HepG2 (cell line): ENCODE measurements at regions not wholly inside any gene's neighbourhood (a gene's known extent, or its start where the extent isn't known, plus 50 kb on each side); places are given as distances from the start of the nearest gene placed in this dataset.

Source experiments
- CBX2 ChIP-seq, 2 experiments: fragments of 200-600 bp in 1 of 2; sonication (generic); formaldehyde crosslinking in 1 of 2; IDR thresholded peaks; 2 replicates each; pipeline versions ENCODE4 v1.7.0 to v1.8.1; 2018 to 2022; ENCODE audit warnings: low read depth in 2 of 2, low read length in 1 of 2, mild to moderate bottlenecking in 1 of 2, missing genetic modification reagents in 1 of 2
- DNMT3B ChIP-seq: conservative IDR thresholded peaks from 2 replicates; pipeline ENCODE4 v1.6.1; 2016; ENCODE audit warnings: missing biosample characterization, control low read depth
- HDAC2 ChIP-seq: sonication (generic); formaldehyde crosslinking; IDR thresholded peaks from 2 replicates; pipeline ENCODE4 v1.4.0; 2020; ENCODE audit warnings: missing genetic modification reagents
- IKZF4 ChIP-seq: sonication (generic); formaldehyde crosslinking; IDR thresholded peaks from 2 replicates; pipeline ENCODE4 v1.5.1; 2020; ENCODE audit warnings: borderline replicate concordance, mild to moderate bottlenecking, low read depth, missing genetic modification reagents; ENCODE audit errors: not compliant biosample characterization
- MTA1 ChIP-seq: sonication (generic); formaldehyde crosslinking; IDR thresholded peaks from 2 replicates; pipeline ENCODE4 v1.4.0; 2020; ENCODE audit warnings: missing genetic modification reagents, mild to moderate bottlenecking, borderline replicate concordance
- MYNN ChIP-seq: sonication (generic); formaldehyde crosslinking; IDR thresholded peaks from 2 replicates; pipeline ENCODE4 v1.4.0; 2020; ENCODE audit warnings: mild to moderate bottlenecking, low read depth, missing genetic modification reagents
- NKX3-1 ChIP-seq: sonication (generic); formaldehyde crosslinking; IDR thresholded peaks from 2 replicates; pipeline ENCODE4 v1.5.0; 2020; ENCODE audit warnings: missing genetic modification reagents
- RAD21 ChIP-seq: fragments of 450-650 bp; formaldehyde crosslinking; IDR thresholded peaks from 2 replicates; pipeline ENCODE4 v1.5.0; 2020; ENCODE audit warnings: mild to moderate bottlenecking
- ZNF10 ChIP-seq: sonication (generic); formaldehyde crosslinking; IDR thresholded peaks from 2 replicates; pipeline ENCODE4 v1.4.0; 2020; ENCODE audit warnings: mild to moderate bottlenecking, low read depth, missing genetic modification reagents, borderline replicate concordance
- ZNF207 ChIP-seq: fragments of 450-650 bp; IDR thresholded peaks from 2 replicates; pipeline ENCODE4 v1.6.1; 2016; ENCODE audit warnings: antibody characterized with exemption, borderline replicate concordance
- TF ChIP-seq, protein P1 (sequence below): sonication (generic); formaldehyde crosslinking; IDR thresholded peaks from 2 replicates; pipeline ENCODE4 v1.9.0; 2022; ENCODE audit warnings: low read depth, missing genetic modification reagents
- TF ChIP-seq, protein P2 (sequence below), 2 experiments: sonication (generic) in 1 of 2; formaldehyde crosslinking in 1 of 2; IDR thresholded peaks; 2 replicates each; pipeline versions ENCODE4 v1.4.0 to v1.6.1; 2018 to 2020; ENCODE audit warnings: missing genetic modification reagents in 2 of 2, borderline replicate concordance in 1 of 2, low read depth in 1 of 2, mild to moderate bottlenecking in 1 of 2, missing biosample characterization in 1 of 2

DNA sequence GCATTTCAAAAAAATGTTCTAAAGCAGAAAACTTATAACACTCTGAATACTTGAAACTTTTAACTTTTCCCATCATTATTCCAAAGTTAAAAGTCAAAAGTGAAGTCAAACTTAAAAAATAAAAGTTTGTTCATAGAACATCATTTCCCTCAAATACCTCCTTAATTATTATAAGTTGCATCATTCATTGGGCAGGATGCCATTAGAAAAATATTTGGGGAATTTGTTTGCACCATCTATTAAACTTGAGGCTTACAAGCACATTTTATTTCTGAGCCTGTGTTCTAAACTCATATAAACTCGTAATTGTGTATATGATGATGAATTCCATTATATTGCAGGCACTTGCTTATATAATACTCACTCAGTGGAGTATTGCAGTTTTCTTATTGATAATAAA, 588.0 kb upstream of the NRXN1 start:
- TF ChIP-seq ZNF207 (no peak), NKX3-1 (CRISPR knock-in tag) (no peak), MYNN (CRISPR knock-in tag) (no peak), IKZF4 (CRISPR knock-in tag) (no peak), ZNF10 (CRISPR knock-in tag) (no peak), CBX2 (IDR thresholded peaks at IDR 0.05; ENCODE audit: low read depth, low read length) (no peak), CBX2 (CRISPR knock-in tag; IDR thresholded peaks at IDR 0.05; ENCODE audit: low read depth) (no peak), HDAC2 (CRISPR knock-in tag) (no peak), MTA1 (no peak), DNMT3B (no peak), RAD21 (CRISPR knock-in tag) (no peak)
- TF ChIP-seq, protein P1, sequence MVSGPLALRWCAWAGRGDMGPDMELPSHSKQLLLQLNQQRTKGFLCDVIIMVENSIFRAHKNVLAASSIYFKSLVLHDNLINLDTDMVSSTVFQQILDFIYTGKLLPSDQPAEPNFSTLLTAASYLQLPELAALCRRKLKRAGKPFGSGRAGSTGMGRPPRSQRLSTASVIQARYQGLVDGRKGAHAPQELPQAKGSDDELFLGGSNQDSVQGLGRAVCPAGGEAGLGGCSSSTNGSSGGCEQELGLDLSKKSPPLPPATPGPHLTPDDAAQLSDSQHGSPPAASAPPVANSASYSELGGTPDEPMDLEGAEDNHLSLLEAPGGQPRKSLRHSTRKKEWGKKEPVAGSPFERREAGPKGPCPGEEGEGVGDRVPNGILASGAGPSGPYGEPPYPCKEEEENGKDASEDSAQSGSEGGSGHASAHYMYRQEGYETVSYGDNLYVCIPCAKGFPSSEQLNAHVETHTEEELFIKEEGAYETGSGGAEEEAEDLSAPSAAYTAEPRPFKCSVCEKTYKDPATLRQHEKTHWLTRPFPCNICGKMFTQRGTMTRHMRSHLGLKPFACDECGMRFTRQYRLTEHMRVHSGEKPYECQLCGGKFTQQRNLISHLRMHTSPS (CRISPR knock-in tag): no peak
- TF ChIP-seq, protein P2, sequence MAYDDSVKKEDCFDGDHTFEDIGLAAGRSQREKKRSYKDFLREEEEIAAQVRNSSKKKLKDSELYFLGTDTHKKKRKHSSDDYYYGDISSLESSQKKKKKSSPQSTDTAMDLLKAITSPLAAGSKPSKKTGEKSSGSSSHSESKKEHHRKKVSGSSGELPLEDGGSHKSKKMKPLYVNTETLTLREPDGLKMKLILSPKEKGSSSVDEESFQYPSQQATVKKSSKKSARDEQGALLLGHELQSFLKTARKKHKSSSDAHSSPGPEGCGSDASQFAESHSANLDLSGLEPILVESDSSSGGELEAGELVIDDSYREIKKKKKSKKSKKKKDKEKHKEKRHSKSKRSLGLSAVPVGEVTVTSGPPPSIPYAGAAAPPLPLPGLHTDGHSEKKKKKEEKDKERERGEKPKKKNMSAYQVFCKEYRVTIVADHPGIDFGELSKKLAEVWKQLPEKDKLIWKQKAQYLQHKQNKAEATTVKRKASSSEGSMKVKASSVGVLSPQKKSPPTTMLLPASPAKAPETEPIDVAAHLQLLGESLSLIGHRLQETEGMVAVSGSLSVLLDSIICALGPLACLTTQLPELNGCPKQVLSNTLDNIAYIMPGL (CRISPR knock-in tag; IDR thresholded peaks at IDR 0.05; ENCODE audit: borderline replicate concordance in 1 of 2, low read depth in 1 of 2): no peak
